ENCODE measurements at regions not wholly inside any gene's neighbourhood (a gene's known extent, or its start where the extent isn't known, plus 50 kb on each side); places are given as distances from the start of the nearest gene placed in this dataset.
A peak's percentile ranks its signal among the peaks of the same experiment; 100 is the strongest.

DNA sequence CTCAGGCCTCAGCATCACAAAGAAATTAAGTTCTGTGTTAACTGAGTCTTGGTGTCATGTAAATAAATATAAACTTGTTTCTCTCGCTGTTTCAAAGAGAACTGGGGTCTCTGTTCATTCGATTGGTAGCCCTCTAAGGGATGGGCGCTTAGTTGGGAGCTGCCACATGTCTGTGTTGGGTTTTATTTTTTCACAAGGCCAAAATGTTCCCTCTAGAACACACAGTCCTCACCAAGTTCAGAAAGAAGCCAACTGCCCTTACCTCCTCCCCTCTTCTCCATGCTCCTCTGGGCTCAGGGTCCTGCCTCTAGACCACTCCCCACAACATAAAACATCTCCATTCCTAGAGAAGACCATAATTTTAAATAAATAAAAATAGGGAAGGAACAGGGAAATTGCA, 490.9 kb downstream of the TNS1 start:
- no peaks in the 10 kb centered on the region for H3K4me1 Mint-ChIP-seq
- ATAC-seq (ENCODE audit: low read depth) (no peak), DNase-seq (no peak)
- ChIA-PET POLR2A (no interaction called here), CTCF (interaction anchor here (1.2 to 1.6 kb wide), 3 partner anchors 813 to 830 kb away, joined by 4 to 11 read pairs (median 5); no protein-coding TSS in a partner anchor)
- no peak overlapping the region for H3K4me3 Mint-ChIP-seq
- no peak for TF ChIP-seq CTCF (IDR thresholded peaks at IDR 0.05)
- H3K27me3 Mint-ChIP-seq, result peaks cover 14% of the 10 kb centered on the region
- no peaks in the 10 kb centered on the region for H3K9me3 Mint-ChIP-seq
- intact Hi-C loops (cut with micrococcal nuclease), result loop anchor here (2.0 kb wide), 2 partner anchors 735 to 995 kb away; no protein-coding TSS in a partner anchor
- no peaks in the 10 kb centered on the region for H3K36me3 Mint-ChIP-seq (ENCODE audit: low read depth)
- no peak overlapping the region for H3K27ac Mint-ChIP-seq

GRCh38 chr2:217510771-217511291, 492.0 kb downstream of the TNS1 start:
- POLR2A ChIA-PET, result no interaction called here
- ATAC-seq (ENCODE audit: low read depth), result peak; percentile 54
- no peak for DNase-seq
- H3K36me3 Mint-ChIP-seq (ENCODE audit: low read depth), result no peaks in the 10 kb centered on the region
- no peak for TF ChIP-seq CTCF (IDR thresholded peaks at IDR 0.05)
- H3K27ac Mint-ChIP-seq, result no peak overlapping the region
- H3K27me3 Mint-ChIP-seq, result peaks cover 14% of the 10 kb centered on the region
- H3K4me3 Mint-ChIP-seq, result no peak overlapping the region
- intact Hi-C loops (cut with micrococcal nuclease), result loop anchor here (2.0 kb wide), 2 partner anchors 734 to 994 kb away; no protein-coding TSS in a partner anchor
- CTCF ChIA-PET, result interaction anchor here (0.8 to 1.6 kb wide), 7 partner anchors 202 to 991 kb away, joined by 3 to 11 read pairs (median 4); no protein-coding TSS in a partner anchor
- H3K4me1 Mint-ChIP-seq, result no peaks in the 10 kb centered on the region
- no peaks in the 10 kb centered on the region for H3K9me3 Mint-ChIP-seq

DNA sequence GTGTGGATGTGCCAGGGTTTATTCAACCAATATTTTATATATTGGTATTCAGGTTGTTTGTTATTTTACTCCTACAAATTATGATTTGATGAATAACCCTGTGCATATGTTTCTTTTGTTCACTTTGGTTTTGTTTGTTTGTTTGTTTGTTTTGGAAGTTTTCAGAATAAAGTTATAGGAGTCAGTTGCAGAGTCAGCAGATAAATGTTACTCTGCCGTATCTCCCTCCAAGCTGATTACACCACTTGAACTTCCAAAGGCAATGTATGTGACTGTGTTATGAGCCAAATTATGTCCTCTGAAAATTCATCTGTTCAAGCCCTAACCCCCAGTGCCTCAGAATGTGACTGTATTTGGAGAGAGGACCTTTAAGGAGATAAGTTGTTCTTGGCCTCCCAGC, 497.5 kb downstream of the TNS1 start:
- Mint-ChIP-seq H3K27me3 (peaks cover 4% of the 10 kb centered on the region), H3K9me3 (no peaks in the 10 kb centered on the region), H3K27ac (no peak overlapping the region), H3K4me1 (no peaks in the 10 kb centered on the region), H3K4me3 (no peak overlapping the region), H3K36me3 (ENCODE audit: low read depth) (no peaks in the 10 kb centered on the region)
- POLR2A ChIA-PET, result no interaction called here
- ATAC-seq (ENCODE audit: low read depth) (no peak), DNase-seq (no peak)
- CTCF ChIA-PET, result no interaction called here
- no peak for TF ChIP-seq CTCF (IDR thresholded peaks at IDR 0.05)
- intact Hi-C loops (cut with micrococcal nuclease), result no loop called here

DNA sequence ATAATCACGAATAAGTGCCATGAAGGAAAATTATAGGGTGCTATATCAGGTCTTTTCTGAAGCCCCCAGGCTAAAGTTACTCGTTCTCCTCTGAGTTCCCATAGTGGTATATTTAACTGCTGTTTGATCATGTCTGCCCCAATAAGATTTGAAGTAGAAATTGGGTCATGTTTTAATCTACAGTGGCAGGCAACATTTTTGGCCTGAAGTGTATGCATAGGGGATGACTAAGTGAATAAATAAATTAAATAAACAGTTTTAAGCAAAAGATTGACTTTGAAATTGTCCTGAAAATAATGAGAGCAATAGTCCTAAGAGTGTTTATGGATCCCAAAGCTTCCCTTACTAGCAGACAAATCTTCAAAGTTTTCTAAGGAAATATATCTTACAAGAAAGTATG, 500.9 kb downstream of the TNS1 start:
- no peak for ATAC-seq (ENCODE audit: low read depth)
- H3K27me3 Mint-ChIP-seq, result no peaks in the 10 kb centered on the region
- no peak for TF ChIP-seq CTCF (IDR thresholded peaks at IDR 0.05)
- no peak overlapping the region for H3K4me3 Mint-ChIP-seq
- no peaks in the 10 kb centered on the region for H3K4me1 Mint-ChIP-seq
- POLR2A ChIA-PET, result no interaction called here
- H3K9me3 Mint-ChIP-seq, result no peaks in the 10 kb centered on the region
- H3K36me3 Mint-ChIP-seq (ENCODE audit: low read depth), result no peaks in the 10 kb centered on the region
- CTCF ChIA-PET, result no interaction called here
- no peak overlapping the region for H3K27ac Mint-ChIP-seq
- intact Hi-C loops (cut with micrococcal nuclease), result no loop called here
- no peak for DNase-seq

DNA sequence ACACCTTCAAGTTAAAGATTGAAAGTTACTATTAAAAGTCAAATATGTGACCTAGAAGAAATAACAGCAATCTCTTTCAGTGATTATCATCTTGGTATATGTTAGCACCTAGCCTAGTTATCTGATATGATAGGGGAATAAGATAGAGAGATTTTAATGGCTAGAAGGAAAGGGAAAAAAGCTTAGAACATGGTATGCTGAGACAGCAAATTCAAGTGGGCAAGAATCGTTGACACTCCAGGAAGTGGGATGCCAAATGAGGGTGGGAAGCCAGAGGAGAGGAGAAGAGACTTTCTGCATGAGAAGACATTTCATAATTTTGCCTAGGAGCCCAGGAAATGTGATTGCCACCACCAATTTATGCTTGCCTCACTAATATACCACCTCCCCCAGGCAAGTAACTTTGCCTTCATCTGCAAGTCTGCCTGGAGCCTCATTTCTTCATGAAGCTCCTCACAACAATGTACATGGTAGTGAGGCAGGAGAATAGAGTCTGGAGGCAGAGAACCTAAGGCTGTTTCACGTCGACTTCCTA, 504.9 kb downstream of the TNS1 start:
- ATAC-seq (ENCODE audit: low read depth) (no peak), DNase-seq (no peak)
- no peak for TF ChIP-seq CTCF (IDR thresholded peaks at IDR 0.05)
- Mint-ChIP-seq H3K9me3 (peaks cover 3% of the 10 kb centered on the region), H3K27me3 (no peaks in the 10 kb centered on the region), H3K36me3 (ENCODE audit: low read depth) (no peaks in the 10 kb centered on the region), H3K4me3 (no peak overlapping the region), H3K27ac (no peak overlapping the region), H3K4me1 (no peaks in the 10 kb centered on the region)
- POLR2A ChIA-PET, result no interaction called here
- intact Hi-C loops (cut with micrococcal nuclease), result no loop called here
- CTCF ChIA-PET, result no interaction called here

Data from activated B cell treated with CpG ODN at 0.5 μM for 24 hours (primary cell).